K562 (cell line): ENCODE measurements at regions not wholly inside any gene's neighbourhood (a gene's known extent, or its start where the extent isn't known, plus 50 kb on each side); places are given as distances from the start of the nearest gene placed in this dataset.

Experiments used
- ATAC-seq: fragments of 200-7000 bp; cut with Tn5 transposase; 3 replicates; pipeline ENCODE4 v1.9.1; 2020; ENCODE audit warnings: moderate library complexity
- BruUV-seq: library from RNA; stranded (reverse); fragments of 400-500 nt; replicated peaks from 2 replicates; lab custom pipeline; 2021; lab: Mats Ljungman, UMichigan
- CTCF ChIA-PET: fragments of 300-600 bp; formaldehyde crosslinking; extraction: SDS; loops from one replicate; lab custom pipeline; 2021; ENCODE audit warnings: low intra/inter-chr PET ratio; lab: Yijun Ruan, JAX
- POLR2A ChIA-PET: fragments of 300-600, 350-650 bp; sonication (Branson Sonifier 250); formaldehyde crosslinking; extraction: SDS; loops from one replicate; lab custom pipeline; 2021; ENCODE audit warnings: antibody characterized with exemption, inconsistent platforms; lab: Yijun Ruan, JAX
- DNase-seq, 4 experiments: peaks; one replicate each; pipeline versions ENCODE4 v3.0.0 to v3.0.0-alpha.2; 2011 to 2018; ENCODE audit warnings: low spot score in 3 of 4, mixed read lengths in 3 of 4; ENCODE audit errors: extremely low read depth in 1 of 4
- FAIRE-seq: peaks from 2 replicates; lab custom pipeline; 2011; peaks lifted over from hg19 to GRCh38; lab: Jason Lieb, UNC
- H2AFZ ChIP-seq: 2 replicates; pipeline ENCODE4 v1.6.0; 2011; ENCODE audit warnings: low read depth, low read length, control low read depth, inconsistent platforms
- H3K27ac ChIP-seq: fragments of 200-600 bp; 3 replicates; pipeline ENCODE4 v1.8.0; 2011; ENCODE audit warnings: low read depth, mild to moderate bottlenecking, control low read depth, inconsistent platforms, low read length, moderate library complexity, mixed read lengths; ENCODE audit errors: extremely low read depth
- H3K27me3 ChIP-seq, 2 experiments: fragments of 300-600 bp in 1 of 2; 2 replicates in 1 of 2; 3 replicates in 1 of 2; pipeline versions ENCODE4 v1.6.0 to v1.8.0; 2011; ENCODE audit warnings: inconsistent platforms in 2 of 2, low read length in 2 of 2, mild to moderate bottlenecking in 1 of 2, mixed read lengths in 1 of 2, moderate library complexity in 1 of 2; ENCODE audit not compliant: control insufficient read depth in 2 of 2, insufficient read depth in 2 of 2
- H3K36me3 ChIP-seq: fragments of 300-600 bp; 3 replicates; pipeline ENCODE4 v1.8.0; 2011; ENCODE audit warnings: mild to moderate bottlenecking, low read length, inconsistent platforms; ENCODE audit not compliant: control insufficient read depth, insufficient read depth
- H3K4me1 ChIP-seq, 2 experiments: fragments of 200-600 bp in 1 of 2; replicated peaks in 1 of 2; 2 replicates in 1 of 2; 3 replicates in 1 of 2; pipeline versions ENCODE4 v1.5.1 to v1.8.0; 2011; ENCODE audit warnings: inconsistent platforms in 2 of 2, low read length in 2 of 2, mild to moderate bottlenecking in 1 of 2, mixed read lengths in 1 of 2, moderate library complexity in 1 of 2; ENCODE audit not compliant: control insufficient read depth in 2 of 2, insufficient read depth in 2 of 2
- H3K4me2 ChIP-seq: 2 replicates; pipeline ENCODE4 v1.6.1; 2011; ENCODE audit warnings: low read length, control low read depth, inconsistent platforms, mixed read lengths; ENCODE audit not compliant: insufficient read depth
- H3K4me3 ChIP-seq: fragments of 200-600 bp; sonication (generic), shearing (Covaris generic); 2 replicates; pipeline ENCODE4 v1.5.1; 2016; ENCODE audit warnings: control low read depth, inconsistent platforms
- H3K79me2 ChIP-seq: fragments of 200-600 bp; 3 replicates; pipeline ENCODE4 v1.8.0; 2011; ENCODE audit warnings: low read length, inconsistent platforms; ENCODE audit not compliant: control insufficient read depth, insufficient read depth
- H3K9ac ChIP-seq, 2 experiments: 2 replicates each; pipeline versions ENCODE4 v1.6.0 to v1.6.1; 2011; ENCODE audit warnings: low read depth in 2 of 2, low read length in 2 of 2, control low read depth in 1 of 2, inconsistent platforms in 1 of 2, mild to moderate bottlenecking in 1 of 2, mixed read lengths in 1 of 2; ENCODE audit not compliant: insufficient read depth in 1 of 2
- H3K9me1 ChIP-seq: one replicate; pipeline ENCODE4 v1.6.0; 2011; ENCODE audit warnings: inconsistent platforms, mild to moderate bottlenecking, low read length, moderate library complexity; ENCODE audit not compliant: control insufficient read depth, insufficient read depth
- H3K9me3 ChIP-seq: replicated peaks from 2 replicates; pipeline ENCODE4 v1.5.1; 2011; ENCODE audit warnings: low read depth, low read length, inconsistent platforms; ENCODE audit not compliant: control insufficient read depth, insufficient read depth
- H4K20me1 ChIP-seq: replicated peaks from 2 replicates; pipeline ENCODE4 v1.6.1; 2011; ENCODE audit warnings: low read length, inconsistent platforms, mixed read lengths; ENCODE audit not compliant: control insufficient read depth, insufficient read depth
- ETV6 ChIP-seq, 3 experiments: fragments of 150-350 bp in 1 of 3; sonication (generic) in 1 of 3; formaldehyde crosslinking in 1 of 3; IDR thresholded peaks; 2 replicates each; pipeline versions ENCODE4 v1.6.1 to v1.8.0; 2014 to 2022; ENCODE audit warnings: borderline replicate concordance in 2 of 3, low read depth in 2 of 3, antibody characterized with exemption in 1 of 3, low read length in 1 of 3, mild to moderate bottlenecking in 1 of 3, missing genetic modification reagents in 1 of 3
- HDAC2 ChIP-seq: fragments of 450-650 bp; IDR thresholded peaks from 2 replicates; pipeline ENCODE4 v1.6.1; 2016; ENCODE audit warnings: mild to moderate bottlenecking
- ILF3 ChIP-seq: fragments of 450-650 bp; IDR thresholded peaks from 2 replicates; pipeline ENCODE4 v1.6.1; 2018; ENCODE audit warnings: antibody characterized with exemption, mild to moderate bottlenecking, moderate library complexity, borderline replicate concordance
- KDM4B ChIP-seq, 2 experiments: fragments of 450-650 bp in 1 of 2; sonication (generic) in 1 of 2; IDR thresholded peaks; 2 replicates each; pipeline ENCODE4 v1.6.1; 2016 to 2017; ENCODE audit warnings: borderline replicate concordance in 2 of 2, antibody characterized with exemption in 1 of 2, low read depth in 1 of 2, mild to moderate bottlenecking in 1 of 2
- MAFK ChIP-seq: IDR thresholded peaks from 2 replicates; pipeline ENCODE4 v1.6.1; 2011; ENCODE audit warnings: low read length, improper control_type of control experiment
- MEF2D ChIP-seq: conservative IDR thresholded peaks from 2 replicates; pipeline ENCODE4 v1.6.1; 2016; ENCODE audit warnings: low read depth, missing genetic modification characterization, missing compliant biosample characterization
- SREBF1 ChIP-seq: fragments of 150-350 bp; IDR thresholded peaks from 2 replicates; pipeline ENCODE4 v1.6.1; 2014; ENCODE audit warnings: antibody characterized with exemption, low read depth, low read length, borderline replicate concordance
- STAT5B ChIP-seq: fragments of 250-450 bp; sonication (Bioruptor Pico); IDR thresholded peaks from 2 replicates; pipeline ENCODE4 v1.8.0; 2021; ENCODE audit warnings: mild to moderate bottlenecking, inconsistent platforms
- TCF7 ChIP-seq: sonication (generic); IDR thresholded peaks from 2 replicates; pipeline ENCODE4 v1.6.1; 2016; ENCODE audit warnings: antibody characterized with exemption, borderline replicate concordance
- THAP12 ChIP-seq: fragments of 250-450 bp; sonication (Bioruptor Pico); IDR thresholded peaks from 2 replicates; pipeline ENCODE4 v1.9.0; 2021; ENCODE audit warnings: mild to moderate bottlenecking, inconsistent platforms
- ZFPM2 ChIP-seq: fragments of 250-450 bp; sonication (Bioruptor Pico); IDR thresholded peaks from 2 replicates; pipeline ENCODE4 v1.5.1; 2022; ENCODE audit warnings: mild to moderate bottlenecking
- ZNF354B ChIP-seq: fragments of 250-450 bp; sonication (Bioruptor Pico); IDR thresholded peaks from 2 replicates; pipeline ENCODE4 v1.4.0; 2020
- ZNF384 ChIP-seq: IDR thresholded peaks from 2 replicates; pipeline ENCODE4 v1.6.1; 2012; ENCODE audit warnings: low read depth, low read length, improper control_type of control experiment
- ZSCAN29 ChIP-seq: fragments of 450-650 bp; IDR thresholded peaks from 2 replicates; pipeline ENCODE4 v1.6.1; 2017
- WGBS: fragments of 100-300 bp; shearing (Covaris generic); methylation state at CpG from one replicate; pipeline ENCODE4 v1.1.6; 2016; ENCODE audit warnings: low coverage, mixed read lengths; ENCODE audit not compliant: insufficient coverage; ENCODE audit errors: missing lambda C conversion rate; 5-methylcytosine and 5-hydroxymethylcytosine counted together
- in situ Hi-C: fragments of 300-500 bp; cut with MboI; formaldehyde crosslinking; loops from 4 replicates; pipeline ENCODE4 v1.15.0; 2018; ENCODE audit warnings: inconsistent platforms, mixed read lengths
- intact Hi-C: fragments of 100-400 bp; cut with micrococcal nuclease; formaldehyde crosslinking; loops from 2 replicates; pipeline ENCODE4 v1.14.2; 2022
- TF ChIP-seq, protein P1 (sequence below), 2 experiments: fragments of 200-800 bp in 1 of 2; sonication (Bioruptor generic) in 1 of 2; sonication (generic) in 1 of 2; formaldehyde crosslinking in 1 of 2; IDR thresholded peaks in 1 of 2; conservative IDR thresholded peaks in 1 of 2; 2 replicates each; pipeline versions ENCODE4 v1.5.0 to v1.6.1; 2016 to 2020; ENCODE audit warnings: missing compliant biosample characterization in 1 of 2, missing genetic modification characterization in 1 of 2, missing genetic modification reagents in 1 of 2
- TF ChIP-seq, protein P2 (sequence below): IDR thresholded peaks from 2 replicates; pipeline ENCODE4 v1.6.1; 2011; ENCODE audit not compliant: insufficient read length; ENCODE audit errors: extremely low read depth

DNA sequence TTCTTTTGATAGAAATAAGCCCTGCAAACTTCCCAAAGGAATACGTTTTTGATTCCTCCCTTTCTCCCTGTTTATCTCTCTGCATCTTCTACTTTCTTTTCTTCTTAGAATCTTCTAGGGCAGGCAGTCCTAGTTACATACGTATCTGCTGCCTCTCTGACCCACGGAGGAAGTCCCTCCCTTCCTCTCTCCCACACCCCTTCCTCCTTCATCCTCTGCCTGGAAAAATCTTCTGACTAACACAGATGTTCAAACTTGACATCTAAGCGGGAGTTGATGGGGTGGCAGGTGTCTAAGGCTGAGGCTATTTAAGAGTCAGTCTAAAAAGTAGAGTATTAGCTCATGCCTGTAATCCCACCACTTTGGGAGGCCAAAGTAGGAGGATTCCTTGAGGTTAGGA, 88.6 kb downstream of the MAP1LC3B2 start:
- 4% methylated on average over 3 of the region's 4 CpGs for WGBS

More for the DNA sequence above, 88.6 kb downstream of the MAP1LC3B2 start:
- ChIA-PET POLR2A (no interaction called here), CTCF (interaction anchor here (0.6 kb wide), 1 partner anchor 489 kb away, joined by 3 read pairs; no protein-coding TSS in a partner anchor)
- no peak overlapping the region for H3K9ac ChIP-seq
- TF ChIP-seq ZNF354B (CRISPR knock-in tag) (no peak), ILF3 (no peak), ETV6 (IDR thresholded peaks at IDR 0.05; ENCODE audit: borderline replicate concordance in 1 of 2, low read depth in 2 of 2, low read length in 1 of 2) (no peak), ETV6 (CRISPR knock-in tag; IDR thresholded peaks at IDR 0.05; ENCODE audit: borderline replicate concordance) (no peak), ZFPM2 (CRISPR knock-in tag) (no peak), KDM4B (IDR thresholded peaks at IDR 0.05; ENCODE audit: borderline replicate concordance in 2 of 2, low read depth in 1 of 2) (no peak), ZNF384 (no peak), HDAC2 (no peak), ZSCAN29 (no peak), MAFK (no peak), TCF7 (no peak), STAT5B (CRISPR knock-in tag) (no peak), THAP12 (CRISPR knock-in tag) (no peak), MEF2D (no peak), SREBF1 (no peak)
- TF ChIP-seq, protein P1, sequence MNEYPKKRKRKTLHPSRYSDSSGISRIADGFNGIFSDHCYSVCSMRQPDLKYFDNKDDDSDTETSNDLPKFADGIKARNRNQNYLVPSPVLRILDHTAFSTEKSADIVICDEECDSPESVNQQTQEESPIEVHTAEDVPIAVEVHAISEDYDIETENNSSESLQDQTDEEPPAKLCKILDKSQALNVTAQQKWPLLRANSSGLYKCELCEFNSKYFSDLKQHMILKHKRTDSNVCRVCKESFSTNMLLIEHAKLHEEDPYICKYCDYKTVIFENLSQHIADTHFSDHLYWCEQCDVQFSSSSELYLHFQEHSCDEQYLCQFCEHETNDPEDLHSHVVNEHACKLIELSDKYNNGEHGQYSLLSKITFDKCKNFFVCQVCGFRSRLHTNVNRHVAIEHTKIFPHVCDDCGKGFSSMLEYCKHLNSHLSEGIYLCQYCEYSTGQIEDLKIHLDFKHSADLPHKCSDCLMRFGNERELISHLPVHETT (CRISPR knock-in tag; conservative IDR thresholded peaks at IDR 0.05 in 1 of 2, IDR thresholded peaks at IDR 0.05 in 1 of 2): no peak
- TF ChIP-seq, protein P2, sequence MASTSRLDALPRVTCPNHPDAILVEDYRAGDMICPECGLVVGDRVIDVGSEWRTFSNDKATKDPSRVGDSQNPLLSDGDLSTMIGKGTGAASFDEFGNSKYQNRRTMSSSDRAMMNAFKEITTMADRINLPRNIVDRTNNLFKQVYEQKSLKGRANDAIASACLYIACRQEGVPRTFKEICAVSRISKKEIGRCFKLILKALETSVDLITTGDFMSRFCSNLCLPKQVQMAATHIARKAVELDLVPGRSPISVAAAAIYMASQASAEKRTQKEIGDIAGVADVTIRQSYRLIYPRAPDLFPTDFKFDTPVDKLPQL: no peak
- TF ChIP-seq, all 486 proteins: peak for 0
- in situ Hi-C loops: no loop called here
- Histone ChIP-seq H3K36me3 (no peaks in the 10 kb centered on the region), H3K27me3 (peaks cover 21 to 43% of the 10 kb centered on the region in 2 experiments), H3K9me1 (no peaks in the 10 kb centered on the region), H3K79me2 (no peaks in the 10 kb centered on the region), H3K27ac (no peak overlapping the region), H3K4me2 (no peak overlapping the region), H3K4me3 (no peak overlapping the region), H4K20me1 (no peaks in the 10 kb centered on the region), H3K4me1 (no peaks in the 10 kb centered on the region), H2AFZ (no peak overlapping the region), H3K9me3 (no peaks in the 10 kb centered on the region)
- no peak for FAIRE-seq
- DNase-seq: no peak
- ATAC-seq: no peak
- BruUV-seq: no TSS peak
- intact Hi-C loops: no loop called here
